ENCODE measurements at regions not wholly inside any gene's neighbourhood (a gene's known extent, or its start where the extent isn't known, plus 50 kb on each side); places are given as distances from the start of the nearest gene placed in this dataset.

- no peak for TF ChIP-seq CTCF (IDR thresholded peaks at IDR 0.05; ENCODE audit: insufficient read depth, low read length)
- no peak for TF ChIP-seq POLR2AphosphoS5 (IDR thresholded peaks at IDR 0.05; ENCODE audit: low read depth)
- no peak for TF ChIP-seq REST (IDR thresholded peaks at IDR 0.05; ENCODE audit: insufficient replicate concordance, low read depth)
- no peak for TF ChIP-seq SPI1 (IDR thresholded peaks at IDR 0.05; ENCODE audit: borderline replicate concordance, low read depth)
- TF ChIP-seq GABPA (IDR thresholded peaks at IDR 0.05; ENCODE audit: low read depth) = no peak
Observed at GRCh38 chr15:62888623-62889022, 153.9 kb upstream of the TPM1 start.
